Neuronal stem cell (in vitro differentiated cells): ENCODE measurements at regions not wholly inside any gene's neighbourhood (a gene's known extent, or its start where the extent isn't known, plus 50 kb on each side); places are given as distances from the start of the nearest gene placed in this dataset.

Source experiments
- DNase-seq: peaks from one replicate; pipeline ENCODE4 v3.0.0-alpha.2; 2013; ENCODE audit warnings: low spot score
- H2AFZ ChIP-seq: one replicate; pipeline ENCODE4 v1.6.1; 2013; ENCODE audit warnings: mild to moderate bottlenecking, low read length, inconsistent platforms
- H2AK5ac ChIP-seq: 2 replicates; pipeline ENCODE4 v1.6.1; 2013; ENCODE audit warnings: low read depth, mild to moderate bottlenecking, inconsistent platforms, low read length, moderate library complexity, mixed read lengths
- H2BK120ac ChIP-seq: 2 replicates; pipeline ENCODE4 v1.6.1; 2013; ENCODE audit warnings: low read depth, mild to moderate bottlenecking, inconsistent platforms, low read length, moderate library complexity, mixed read lengths
- H2BK12ac ChIP-seq: one replicate; pipeline ENCODE4 v1.6.1; 2013; ENCODE audit warnings: low read length, inconsistent platforms
- H2BK15ac ChIP-seq: 2 replicates; pipeline ENCODE4 v1.6.1; 2013; ENCODE audit warnings: mild to moderate bottlenecking, low read length, inconsistent platforms, mixed read lengths
- H2BK5ac ChIP-seq: one replicate; pipeline ENCODE4 v1.6.1; 2013; ENCODE audit warnings: inconsistent platforms, mild to moderate bottlenecking, low read length, moderate library complexity
- H3K14ac ChIP-seq: one replicate; pipeline ENCODE4 v1.6.1; 2013; ENCODE audit warnings: low read length, inconsistent platforms
- H3K18ac ChIP-seq: 2 replicates; pipeline ENCODE4 v1.6.1; 2013; ENCODE audit warnings: low read length, inconsistent platforms
- H3K23ac ChIP-seq: 2 replicates; pipeline ENCODE4 v1.6.1; 2013; ENCODE audit warnings: low read depth, mild to moderate bottlenecking, mixed read lengths, low read length, inconsistent platforms; ENCODE audit not compliant: poor library complexity
- H3K27ac ChIP-seq: replicated peaks from 3 replicates; pipeline ENCODE4 v1.5.1; 2013; ENCODE audit warnings: low read length, inconsistent platforms
- H3K27me3 ChIP-seq, 3 experiments: 2 replicates each; pipeline ENCODE4 v1.6.1; 2013; ENCODE audit warnings: low read length in 3 of 3, mild to moderate bottlenecking in 2 of 3, inconsistent platforms in 1 of 3, low read depth in 1 of 3, mixed read lengths in 1 of 3, moderate library complexity in 1 of 3; ENCODE audit not compliant: control insufficient read depth in 3 of 3, insufficient read depth in 3 of 3
- H3K36me3 ChIP-seq, 2 donors: replicated peaks in 1 of 2; 2 replicates each; pipeline ENCODE4 v1.6.1; 2013; ENCODE audit warnings: low read length in 2 of 2; ENCODE audit not compliant: control insufficient read depth in 2 of 2, insufficient read depth in 2 of 2
- H3K4ac ChIP-seq: 2 replicates; pipeline ENCODE4 v1.6.1; 2013; ENCODE audit warnings: inconsistent platforms, mild to moderate bottlenecking, low read length, moderate library complexity
- H3K4me1 ChIP-seq, 2 donors: 1 replicate in 1 of 2; 2 replicates in 1 of 2; pipeline ENCODE4 v1.6.1; 2013; ENCODE audit warnings: low read length in 2 of 2, low read depth in 1 of 2; ENCODE audit not compliant: control insufficient read depth in 2 of 2, insufficient read depth in 1 of 2
- H3K4me2 ChIP-seq: one replicate; pipeline ENCODE4 v1.6.1; 2013; ENCODE audit warnings: mild to moderate bottlenecking, low read length, inconsistent platforms; ENCODE audit not compliant: insufficient read depth, poor library complexity, severe bottlenecking
- H3K4me3 ChIP-seq, 2 donors: 2 replicates each; pipeline ENCODE4 v1.5.1; 2013; ENCODE audit warnings: low read length in 2 of 2, mild to moderate bottlenecking in 2 of 2, inconsistent platforms in 1 of 2, moderate library complexity in 1 of 2
- H3K79me1 ChIP-seq: one replicate; pipeline ENCODE4 v1.6.1; 2013; ENCODE audit warnings: low read depth, mild to moderate bottlenecking, inconsistent platforms, low read length, moderate library complexity
- H3K9ac ChIP-seq: one replicate; pipeline ENCODE4 v1.6.1; 2013; ENCODE audit warnings: mild to moderate bottlenecking, low read depth, low read length, inconsistent platforms; ENCODE audit not compliant: poor library complexity
- H3K9me3 ChIP-seq, 2 donors: replicated peaks in 1 of 2; 2 replicates each; pipeline versions ENCODE3 to v1.6.1; 2013; ENCODE audit warnings: low read length in 2 of 2, mild to moderate bottlenecking in 2 of 2, inconsistent platforms in 1 of 2, low read depth in 1 of 2, mixed read lengths in 1 of 2, moderate library complexity in 1 of 2; ENCODE audit not compliant: control insufficient read depth in 2 of 2, insufficient read depth in 1 of 2
- H4K8ac ChIP-seq: one replicate; pipeline ENCODE4 v1.6.1; 2013; ENCODE audit warnings: low read depth, mild to moderate bottlenecking, inconsistent platforms, low read length, moderate library complexity
- H4K91ac ChIP-seq: one replicate; pipeline ENCODE4 v1.6.1; 2013; ENCODE audit warnings: low read length, low read depth, mild to moderate bottlenecking, inconsistent platforms; ENCODE audit not compliant: poor library complexity
- WGBS, 2 donors: extraction: QIAGEN DNeasy Blood & Tissue Kit; methylation state at CpG; one replicate each; pipeline ENCODE4 v1.1.7; 2013; ENCODE audit warnings: missing lambda C conversion rate in 2 of 2, mixed read lengths in 1 of 2; ENCODE audit not compliant: insufficient read length in 2 of 2, insufficient replicate concordance in 1 of 2; ENCODE audit errors: extremely low coverage in 2 of 2; 5-methylcytosine and 5-hydroxymethylcytosine counted together

- Histone ChIP-seq H4K8ac (no peak overlapping the region), H2BK15ac (no peak overlapping the region), H4K91ac (no peak overlapping the region), H2AK5ac (no peak overlapping the region), H3K4ac (no peak overlapping the region), H3K27ac (no peak overlapping the region), H3K27me3 (no peaks in the 10 kb centered on the region), H3K9me3 (peaks cover 0 to 4% of the 10 kb centered on the region in 2 donors), H3K4me2 (no peak overlapping the region), H2AFZ (no peak overlapping the region), H3K79me1 (no peaks in the 10 kb centered on the region), H2BK120ac (no peak overlapping the region), H3K4me1 (peaks cover 4 to 6% of the 10 kb centered on the region in 2 donors), H3K36me3 (no peaks in the 10 kb centered on the region), H3K9ac (no peak overlapping the region), H3K18ac (no peak overlapping the region), H3K4me3 (no peak overlapping the region), H3K23ac (no peak overlapping the region), H3K14ac (no peak overlapping the region), H2BK12ac (no peak overlapping the region), H2BK5ac (no peak overlapping the region)
- no peak for DNase-seq
- WGBS, 2 donors: no CpG with 5 or more reads among the region's 4 CpGs
These were observed 188.7 kb downstream of the MAF start for GRCh38 chr16:79411805-79412204.

- Histone ChIP-seq H4K91ac (no peak overlapping the region), H3K27me3 (no peaks in the 10 kb centered on the region), H2BK12ac (no peak overlapping the region), H3K36me3 (no peaks in the 10 kb centered on the region), H3K14ac (no peak overlapping the region), H3K23ac (no peak overlapping the region), H3K4me3 (no peak overlapping the region), H2BK120ac (no peak overlapping the region), H3K18ac (no peak overlapping the region), H3K4ac (no peak overlapping the region), H4K8ac (no peak overlapping the region), H3K9ac (no peak overlapping the region), H2AFZ (no peak overlapping the region), H3K4me1 (peaks cover 4 to 6% of the 10 kb centered on the region in 2 donors), H3K79me1 (no peaks in the 10 kb centered on the region), H2BK15ac (no peak overlapping the region), H2AK5ac (no peak overlapping the region), H3K27ac (no peak overlapping the region), H2BK5ac (no peak overlapping the region), H3K9me3 (peaks cover 0 to 6% of the 10 kb centered on the region in 2 donors), H3K4me2 (no peak overlapping the region)
- no peak for DNase-seq
These were observed 189.2 kb downstream of the MAF start for GRCh38 chr16:79411357-79411756.

- H3K4me2 ChIP-seq: no peak overlapping the region
These were observed 190.6 kb downstream of the MAF start for GRCh38 chr16:79409978-79410377.

GRCh38 chr16:79408355-79408754 is 192.2 kb downstream of the MAF start:
- no CpG with 5 or more reads among the region's 6 CpGs for WGBS, 2 donors
- Histone ChIP-seq H3K9ac (no peak overlapping the region), H4K8ac (no peak overlapping the region), H3K18ac (no peak overlapping the region), H3K4ac (no peak overlapping the region), H3K27ac (no peak overlapping the region), H3K36me3 (no peaks in the 10 kb centered on the region), H3K4me1 (peaks cover 4 to 6% of the 10 kb centered on the region in 2 donors), H2BK12ac (no peak overlapping the region), H2AK5ac (no peak overlapping the region), H3K27me3 (no peaks in the 10 kb centered on the region), H4K91ac (no peak overlapping the region), H3K79me1 (no peaks in the 10 kb centered on the region), H3K4me3 (no peak overlapping the region), H2BK5ac (no peak overlapping the region), H2AFZ (no peak overlapping the region), H3K4me2 (no peak overlapping the region), H2BK120ac (no peak overlapping the region), H3K9me3 (peaks cover 2 to 6% of the 10 kb centered on the region in 2 donors), H3K14ac (no peak overlapping the region), H2BK15ac (no peak overlapping the region), H3K23ac (no peak overlapping the region)
- DNase-seq: no peak

More at GRCh38 chr16:79409978-79410377, 190.6 kb downstream of the MAF start:
- no peak overlapping the region for H3K14ac ChIP-seq
- H3K27me3 ChIP-seq: no peaks in the 10 kb centered on the region
- H2BK120ac ChIP-seq: no peak overlapping the region
- H3K23ac ChIP-seq: no peak overlapping the region
- H3K18ac ChIP-seq: no peak overlapping the region
- no peak for DNase-seq
- H2BK5ac ChIP-seq: no peak overlapping the region
- no peak overlapping the region for H3K9ac ChIP-seq
- no peaks in the 10 kb centered on the region for H3K79me1 ChIP-seq
- no CpG with 5 or more reads among the region's 9 CpGs for WGBS, 2 donors
- H2AK5ac ChIP-seq: no peak overlapping the region
- H3K4me1 ChIP-seq: peaks cover 4 to 6% of the 10 kb centered on the region in 2 donors
- H4K8ac ChIP-seq: no peak overlapping the region
- no peaks in the 10 kb centered on the region for H3K36me3 ChIP-seq
- H2BK12ac ChIP-seq: no peak overlapping the region
- no peak overlapping the region for H2BK15ac ChIP-seq
- no peak overlapping the region for H3K4ac ChIP-seq
- no peak overlapping the region for H3K4me3 ChIP-seq
- no peak overlapping the region for H3K27ac ChIP-seq
- no peak overlapping the region for H4K91ac ChIP-seq
- no peak overlapping the region for H2AFZ ChIP-seq
- H3K9me3 ChIP-seq: peaks cover 2 to 6% of the 10 kb centered on the region in 2 donors
